Skin of body (tissue), 1 donor: ENCODE measurements at regions not wholly inside any gene's neighbourhood (a gene's known extent, or its start where the extent isn't known, plus 50 kb on each side); places are given as distances from the start of the nearest gene placed in this dataset.
A peak's percentile ranks its signal among the peaks of the same experiment; 100 is the strongest.

Experiments used
- DNase-seq: peaks from one replicate; lab custom pipeline; 2025; lab: John Stamatoyannopoulos, UW

DNA sequence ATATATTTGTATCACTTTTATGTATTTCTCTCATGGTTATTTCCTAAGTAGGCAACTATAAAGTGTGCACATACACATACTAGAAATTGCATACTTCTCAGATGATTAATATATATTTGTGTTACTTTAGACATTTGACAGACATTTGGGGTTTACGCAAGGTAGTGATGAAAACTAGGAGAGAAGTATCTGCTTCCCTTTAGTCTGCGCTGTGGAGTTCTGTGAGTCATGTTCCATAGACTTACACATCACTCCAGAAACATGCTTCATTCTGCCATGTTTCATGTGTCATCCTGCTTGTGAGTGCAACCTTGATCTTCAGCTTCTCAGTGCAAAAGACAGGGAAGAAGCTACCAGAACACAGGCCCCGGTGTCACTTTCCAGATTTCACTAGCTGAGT lies 200.7 kb upstream of the BMP2 start:
- no peak for DNase-seq

GRCh38 chr20:6562111-6562510 lies 205.4 kb upstream of the BMP2 start:
- no peak for DNase-seq

GRCh38 chr20:6560978-6561377 lies 206.5 kb upstream of the BMP2 start:
- no peak for DNase-seq

- no peak for DNase-seq
Measured at GRCh38 chr20:6559791-6560190, 207.7 kb upstream of the BMP2 start.

- DNase-seq = no peak
Measured at GRCh38 chr20:6558341-6558740, 209.1 kb upstream of the BMP2 start.

DNA sequence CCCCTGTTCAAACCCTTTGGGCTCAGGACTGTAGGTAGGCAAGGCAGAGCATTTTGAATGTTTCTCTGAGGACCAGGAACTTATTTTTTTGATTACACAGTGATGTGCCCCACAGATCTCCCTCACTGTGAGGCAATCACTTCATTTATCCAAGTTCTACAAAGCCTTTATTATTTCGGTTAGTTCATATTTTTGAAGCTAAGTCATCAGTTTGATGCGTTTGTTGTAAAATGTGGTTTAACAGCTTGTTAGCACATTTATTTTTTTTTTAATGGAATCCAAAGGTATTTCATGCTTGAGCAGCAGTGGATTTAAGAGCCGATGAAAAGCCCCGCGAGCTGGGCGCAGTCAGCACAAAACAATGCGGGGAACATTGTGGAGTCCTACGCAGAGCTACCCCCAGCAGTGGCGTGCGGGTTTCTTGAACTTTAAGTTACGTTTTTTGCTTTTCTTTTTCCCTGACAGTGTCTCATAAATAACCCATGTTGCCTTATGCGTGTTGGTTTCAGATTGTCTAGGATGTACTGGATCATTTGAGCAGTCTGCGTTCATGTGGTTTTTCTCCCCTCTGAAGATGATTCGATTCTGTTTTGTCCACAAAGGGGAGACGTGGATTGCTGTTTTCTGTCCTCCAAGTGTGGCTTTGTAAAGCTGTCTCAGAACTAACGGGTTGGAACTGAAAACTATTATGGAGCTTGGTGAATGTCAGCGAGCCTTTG lies 233.6 kb upstream of the BMP2 start:
- DNase-seq = peak; percentile 87

- no peak for DNase-seq
Measured at GRCh38 chr20:6533351-6533750, 234.1 kb upstream of the BMP2 start.

- no peak for DNase-seq
Measured at GRCh38 chr20:6530779-6531315, 236.6 kb upstream of the BMP2 start.

DNA sequence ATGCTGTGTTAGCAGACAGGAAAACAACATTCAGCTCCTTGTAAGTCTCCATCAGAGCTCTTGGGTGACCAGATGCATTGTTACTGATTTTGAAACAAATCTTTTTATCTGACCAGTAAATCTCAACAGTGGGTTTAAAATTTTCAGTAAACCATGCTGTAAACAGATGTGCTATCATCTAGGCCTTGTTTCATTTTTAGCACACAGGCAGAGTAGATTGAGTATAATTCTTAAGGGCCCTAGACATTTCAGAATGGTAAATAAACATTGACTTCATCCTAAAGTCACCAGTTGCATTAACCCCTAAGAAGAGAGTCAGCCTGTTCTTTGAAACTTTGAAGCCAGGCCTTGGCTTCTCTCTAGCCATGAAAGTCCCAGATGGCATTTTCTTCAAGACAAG lies 237.2 kb upstream of the BMP2 start:
- no peak for DNase-seq

- DNase-seq = no peak
Measured at GRCh38 chr20:6525447-6526303, 241.8 kb upstream of the BMP2 start.

DNA sequence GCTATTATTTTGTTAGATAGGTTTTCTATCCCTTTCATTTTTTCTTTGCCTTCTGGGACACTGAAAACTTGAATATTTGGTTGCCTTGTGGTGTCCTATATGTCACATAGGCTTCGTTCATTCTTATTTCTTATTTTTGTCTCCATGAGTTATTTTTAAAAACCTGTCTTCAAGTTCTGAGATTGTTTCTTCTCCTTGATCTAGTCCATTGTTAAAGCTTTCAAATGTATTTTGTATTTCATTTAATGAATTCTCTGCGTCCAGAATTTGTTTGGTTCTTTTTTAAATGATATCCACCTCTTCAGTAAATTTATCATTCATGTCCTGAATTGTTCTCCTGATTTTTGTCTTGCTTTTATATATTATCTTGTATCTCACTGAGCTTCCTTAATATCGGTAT lies 243.2 kb upstream of the BMP2 start:
- DNase-seq = no peak

- DNase-seq = no peak
Measured at GRCh38 chr20:6519556-6519955, 247.9 kb upstream of the BMP2 start.

GRCh38 chr20:6515261-6515660 lies 252.2 kb upstream of the BMP2 start:
- DNase-seq = no peak

- DNase-seq = no peak
Measured at GRCh38 chr20:6513599-6513998, 253.9 kb upstream of the BMP2 start.

GRCh38 chr20:6509374-6509773 lies 258.1 kb upstream of the BMP2 start:
- no peak for DNase-seq

DNA sequence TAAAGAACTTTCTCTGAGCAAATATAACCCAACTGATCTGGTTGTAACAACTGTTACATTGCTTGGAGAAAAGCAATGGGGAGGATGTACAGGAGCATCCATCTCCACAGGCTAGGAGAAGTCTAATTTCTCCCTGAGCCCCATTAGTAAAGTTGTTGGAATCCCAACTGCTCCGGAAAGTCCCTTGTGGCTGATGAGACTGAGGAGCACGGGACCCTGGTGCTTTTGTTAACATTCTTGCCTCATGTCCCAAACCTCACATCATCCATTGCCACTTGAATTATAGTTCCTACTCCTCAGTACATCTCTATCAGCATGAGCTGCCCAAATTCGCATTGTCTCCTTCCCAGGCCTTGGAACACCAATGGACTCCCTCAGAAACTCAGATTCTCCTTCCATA lies 260.6 kb upstream of the BMP2 start:
- no peak for DNase-seq

DNA sequence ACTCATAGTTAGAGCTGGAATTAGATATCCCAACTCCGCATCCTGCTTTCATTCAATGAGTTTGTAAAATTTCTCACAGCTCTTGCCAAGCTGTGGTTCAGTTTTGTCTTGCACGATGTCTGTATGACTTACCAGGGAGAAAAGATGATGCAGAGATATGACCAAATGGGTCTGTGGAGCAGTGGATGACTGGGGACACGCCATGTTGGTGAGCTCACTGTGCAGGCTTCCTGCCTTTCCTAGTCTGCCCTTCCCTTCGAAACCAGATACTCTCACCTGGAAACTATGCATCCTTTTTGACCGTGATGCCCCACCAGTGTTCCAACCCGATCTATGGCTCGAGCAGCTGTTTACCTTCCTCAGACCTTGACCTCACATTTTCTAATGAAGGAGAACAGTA lies 262.7 kb upstream of the BMP2 start:
- DNase-seq = no peak

DNA sequence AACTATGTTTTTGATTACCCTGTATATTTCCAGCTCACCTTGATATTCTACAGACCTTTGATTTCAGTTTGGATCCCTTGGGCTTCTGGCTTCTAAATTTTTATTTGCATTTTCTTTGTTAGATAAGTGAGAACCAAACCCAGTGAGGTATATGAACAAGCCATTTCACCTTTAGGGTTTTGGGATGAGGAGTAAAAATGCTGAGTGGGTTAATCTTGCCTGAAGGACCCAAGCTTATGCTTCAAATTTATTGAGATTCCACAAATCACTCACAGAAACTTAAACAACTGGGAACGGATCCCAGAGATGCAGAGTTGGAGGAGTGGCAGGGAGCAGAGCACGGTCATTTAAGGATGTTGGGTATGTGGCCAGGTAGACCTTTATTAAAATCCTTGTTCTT lies 263.3 kb upstream of the BMP2 start:
- DNase-seq = no peak

- DNase-seq = no peak
Measured at GRCh38 chr20:6502999-6503398, 264.5 kb upstream of the BMP2 start.

- DNase-seq = no peak
Measured at GRCh38 chr20:6502219-6502618, 265.3 kb upstream of the BMP2 start.

DNA sequence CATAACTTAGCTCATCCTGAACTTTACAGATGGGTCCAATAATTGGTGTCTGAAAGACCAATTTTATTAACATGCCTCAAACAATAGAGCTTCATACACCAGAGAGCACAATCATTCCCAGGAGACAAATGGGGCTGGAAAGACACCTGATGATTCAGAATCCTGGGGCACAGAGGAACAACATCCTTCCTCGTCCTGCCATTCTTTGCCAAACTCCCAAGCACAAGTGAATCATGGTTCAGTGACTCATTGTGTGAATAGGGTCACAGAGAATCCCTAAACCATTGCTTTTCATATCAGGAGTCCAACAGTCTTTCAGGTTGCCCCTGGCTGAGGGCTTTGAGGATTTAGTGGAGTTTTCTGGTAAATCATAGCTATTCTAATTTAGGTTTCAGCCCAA lies 266.4 kb upstream of the BMP2 start:
- no peak for DNase-seq

DNA sequence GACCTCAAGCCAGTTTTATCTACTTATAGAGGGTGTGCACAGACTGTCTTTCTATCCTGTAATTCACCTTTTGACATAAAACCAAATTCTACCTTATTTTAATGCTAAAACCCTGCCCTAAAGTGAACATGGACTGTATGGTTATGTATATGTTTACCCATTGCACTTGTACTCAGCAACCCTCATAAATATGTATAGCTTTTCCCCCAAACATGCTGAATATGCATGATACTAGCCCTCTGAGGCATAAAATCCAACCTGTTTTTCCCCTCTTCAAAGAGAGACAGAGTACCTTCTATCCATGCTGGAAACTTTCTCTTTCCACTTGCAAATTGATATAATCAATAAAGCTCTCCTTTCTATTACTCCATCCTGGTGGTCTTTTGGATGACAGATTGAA lies 267.9 kb upstream of the BMP2 start:
- no peak for DNase-seq

GRCh38 chr20:6496874-6497273 lies 270.6 kb upstream of the BMP2 start:
- no peak for DNase-seq
